Erythroblast (primary cell): ENCODE measurements at regions not wholly inside any gene's neighbourhood (a gene's known extent, or its start where the extent isn't known, plus 50 kb on each side); places are given as distances from the start of the nearest gene placed in this dataset.
"Not testable (repeated sequence)": the region's sequence is repeated elsewhere in the genome, so short reads cannot be mapped to it uniquely, and the experiment has no call there.

Experiments used
- DNase-seq, 2 experiments: peaks; one replicate each; lab custom pipeline; 2025; lab: John Stamatoyannopoulos, UW
- GATA1 ChIP-seq: IDR thresholded peaks from 2 replicates; pipeline ENCODE4 v1.6.1; 2011; ENCODE audit warnings: low read depth, mild to moderate bottlenecking, control low read depth, low read length, moderate library complexity
- POLR2A ChIP-seq: IDR thresholded peaks from 2 replicates; pipeline ENCODE4 v1.6.1; 2011; ENCODE audit warnings: mild to moderate bottlenecking, low read length

- DNase-seq: no peak
- TF ChIP-seq POLR2A (no peak), GATA1 (no peak)
Measured at GRCh38 chr6:100322886-100323285, 141.8 kb downstream of the SIM1 start.

DNA sequence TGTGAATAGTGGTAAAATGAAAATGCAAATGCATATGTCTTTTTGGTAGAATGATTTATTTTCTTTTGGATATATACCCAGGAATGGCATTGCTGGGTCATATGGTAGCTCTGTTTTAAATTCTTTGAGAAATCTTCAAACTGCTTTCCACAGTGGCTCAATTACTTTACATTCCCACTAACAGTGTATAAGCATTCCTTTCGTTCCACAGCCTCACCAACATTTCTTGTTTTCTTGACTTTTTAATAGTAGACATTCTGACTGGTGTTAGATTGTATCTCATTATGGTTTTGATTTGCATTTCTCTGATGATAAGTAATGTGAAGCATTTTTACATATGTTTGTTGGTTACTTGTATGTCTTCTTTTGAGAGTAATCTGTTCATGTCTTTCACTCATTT is 144.0 kb downstream of the SIM1 start:
- no peak for DNase-seq

DNA sequence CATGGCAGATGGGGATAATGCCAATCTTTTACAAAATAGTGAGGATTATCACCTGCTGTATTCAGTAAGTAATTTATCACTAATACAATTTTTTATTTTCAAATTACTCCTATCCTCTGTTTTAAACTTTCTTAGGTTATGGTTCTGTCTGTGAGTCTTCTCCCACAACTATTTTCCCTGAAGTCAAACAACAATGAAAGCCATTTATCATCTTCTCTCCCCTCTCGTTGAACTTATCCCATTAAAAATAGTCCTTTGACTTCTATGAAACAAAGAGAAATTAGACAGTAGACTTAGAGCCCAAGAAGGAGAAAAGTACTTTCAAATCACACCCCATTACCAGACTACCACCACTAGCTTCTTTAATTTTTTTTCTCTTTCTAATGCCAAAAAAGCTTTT is 147.7 kb downstream of the SIM1 start:
- no peak for TF ChIP-seq POLR2A
- no peak for TF ChIP-seq GATA1
- DNase-seq: no peak

More for the DNA sequence above, 144.0 kb downstream of the SIM1 start:
- no peak for TF ChIP-seq POLR2A
- no peak for TF ChIP-seq GATA1

GRCh38 chr6:100314186-100314585 is 150.5 kb downstream of the SIM1 start:
- no peak for DNase-seq
- TF ChIP-seq POLR2A (no peak), GATA1 (no peak)

GRCh38 chr6:100311707-100312251 is 152.9 kb downstream of the SIM1 start:
- no peak for TF ChIP-seq GATA1
- no peak for TF ChIP-seq POLR2A
- no peak for DNase-seq

GRCh38 chr6:100309174-100309573 is 155.5 kb downstream of the SIM1 start:
- DNase-seq: no peak
- TF ChIP-seq POLR2A: no peak
- no peak for TF ChIP-seq GATA1

- no peak for DNase-seq
- TF ChIP-seq GATA1 (no peak), POLR2A (no peak)
Measured at GRCh38 chr6:100307561-100307960, 157.2 kb downstream of the SIM1 start.

GRCh38 chr6:100305209-100305869 is 159.4 kb downstream of the SIM1 start:
- TF ChIP-seq GATA1 (no peak), POLR2A (no peak)
- no peak for DNase-seq

DNA sequence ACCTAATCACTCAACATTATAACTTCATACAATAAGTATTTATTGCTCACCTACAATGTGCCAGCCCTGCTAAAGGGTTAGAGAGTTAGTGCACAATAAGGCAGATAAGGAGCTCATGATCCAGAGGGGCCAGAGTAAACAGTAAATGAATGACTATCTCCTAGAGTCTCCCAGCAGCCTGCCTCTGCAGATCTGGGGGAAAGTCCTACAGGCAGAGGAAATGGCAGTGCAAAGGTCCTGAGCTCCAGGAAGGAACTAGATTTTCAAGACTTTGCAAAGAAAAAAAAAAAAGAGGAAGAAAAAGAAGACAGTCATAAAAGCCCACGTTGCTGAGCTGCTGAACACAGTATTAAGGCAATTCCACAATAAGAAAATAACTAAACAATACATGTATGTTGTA is 160.1 kb downstream of the SIM1 start:
- DNase-seq: no peak
- TF ChIP-seq POLR2A: no peak
- TF ChIP-seq GATA1: no peak

DNA sequence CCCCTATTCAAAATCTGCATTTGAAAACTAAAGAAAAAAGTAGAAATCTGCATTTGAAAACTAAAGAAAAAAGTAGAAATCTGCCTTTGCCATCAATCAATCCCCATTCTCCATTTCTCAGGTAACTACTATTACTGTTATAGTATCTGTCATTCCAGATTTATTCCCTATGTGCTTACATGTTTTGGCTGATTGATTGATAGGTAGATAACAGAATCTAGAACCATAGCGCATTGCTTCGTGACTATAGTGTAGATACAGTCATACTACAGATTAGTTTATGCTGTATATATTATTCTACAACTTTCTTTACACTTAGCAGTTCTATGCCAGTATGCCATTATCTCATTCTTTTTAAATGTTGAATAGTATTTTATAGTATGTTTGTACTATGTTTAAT is 163.0 kb downstream of the SIM1 start:
- no peak for DNase-seq
- TF ChIP-seq POLR2A (no peak), GATA1 (no peak)

- DNase-seq: no peak
- TF ChIP-seq POLR2A (no peak), GATA1 (no peak)
Measured at GRCh38 chr6:100300221-100300736, 164.4 kb downstream of the SIM1 start.

- TF ChIP-seq POLR2A (no peak), GATA1 (no peak)
- DNase-seq: no peak
Measured at GRCh38 chr6:100296810-100297544, 167.7 kb downstream of the SIM1 start.

DNA sequence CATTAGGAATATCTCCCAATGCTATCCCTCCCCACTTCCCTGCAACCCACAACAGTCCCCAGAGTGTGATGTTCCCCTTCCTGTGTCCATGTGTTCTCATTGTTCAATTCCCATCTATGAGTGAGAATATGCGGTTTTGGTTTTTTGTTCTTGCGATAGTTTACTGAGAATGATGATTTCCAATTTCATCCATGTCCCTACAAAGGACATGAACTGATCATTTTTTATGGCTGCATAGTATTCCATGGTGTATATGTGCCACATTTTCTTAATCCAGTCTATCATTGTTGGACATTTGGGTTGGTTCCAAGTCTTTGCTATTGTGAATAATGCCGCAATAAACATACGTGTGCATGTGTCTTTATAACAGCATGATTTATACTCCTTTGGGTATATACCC is 169.5 kb downstream of the SIM1 start:
- DNase-seq: not testable (repeated sequence)

DNA sequence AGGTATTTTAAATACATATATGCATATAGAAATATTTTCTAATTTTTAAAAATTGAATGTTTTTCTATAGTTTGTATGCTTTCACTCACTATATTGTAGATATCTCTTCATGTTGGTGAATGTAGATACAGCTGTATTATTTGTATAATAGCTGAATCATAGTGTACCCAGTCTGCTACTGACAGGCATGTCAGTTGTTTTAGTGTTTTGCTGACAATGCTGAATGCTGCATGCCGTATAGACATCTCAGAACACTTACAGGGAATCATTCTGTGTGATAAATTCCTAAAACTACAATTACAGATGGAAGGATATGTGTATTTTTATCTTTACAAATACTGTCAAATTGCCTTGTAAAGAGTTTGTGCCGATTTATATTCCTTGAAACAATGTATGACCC is 175.4 kb downstream of the SIM1 start:
- DNase-seq: no peak
- TF ChIP-seq POLR2A (no peak), GATA1 (no peak)

DNA sequence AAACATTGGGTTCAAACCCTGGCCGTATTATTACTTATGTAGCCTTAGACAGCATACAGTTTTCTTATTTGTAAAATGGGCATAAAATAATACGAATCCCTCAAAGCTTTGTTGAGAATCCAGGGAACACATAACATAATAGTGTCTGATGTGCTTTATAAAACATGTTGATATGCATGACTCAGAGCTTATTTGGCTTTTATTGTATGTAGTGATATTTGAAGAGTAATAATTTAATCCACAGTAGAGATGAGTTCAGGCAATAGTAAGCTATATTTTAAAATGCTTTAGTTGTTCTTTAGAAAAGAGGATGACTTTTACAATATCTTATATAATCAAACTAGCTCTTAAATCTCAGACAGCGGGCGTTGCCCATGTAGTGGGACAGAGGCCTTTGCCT is 176.4 kb downstream of the SIM1 start:
- TF ChIP-seq POLR2A: no peak
- no peak for DNase-seq
